GM12892 (cell line): ENCODE measurements at regions not wholly inside any gene's neighbourhood (a gene's known extent, or its start where the extent isn't known, plus 50 kb on each side); places are given as distances from the start of the nearest gene placed in this dataset.

ENCODE experiments used
- DNase-seq: peaks from one replicate; pipeline ENCODE4 v3.0.0; 2011; ENCODE audit not compliant: insufficient read length
- FAIRE-seq: peaks from 2 replicates; lab custom pipeline; 2011; peaks lifted over from hg19 to GRCh38; lab: Jason Lieb, UNC
- POLR2A ChIP-seq: IDR thresholded peaks from 2 replicates; pipeline ENCODE4 v1.6.1; 2011; ENCODE audit warnings: low read depth, low read length, control low read depth
- POLR2AphosphoS5 ChIP-seq: IDR thresholded peaks from 2 replicates; pipeline ENCODE4 v1.6.1; 2011; ENCODE audit warnings: low read depth, low read length, control low read depth
- TAF1 ChIP-seq: IDR thresholded peaks from 2 replicates; pipeline ENCODE4 v1.6.1; 2011; ENCODE audit warnings: low read depth, mild to moderate bottlenecking, control low read depth, low read length, borderline replicate concordance

- no peak for FAIRE-seq
- no peak for TF ChIP-seq POLR2A
- no peak for TF ChIP-seq POLR2AphosphoS5
- no peak for TF ChIP-seq TAF1
- DNase-seq = no peak
Observed at GRCh38 chr1:116819081-116819480, 64.9 kb downstream of the CD2 start.

GRCh38 chr1:116820369-116820768, 66.1 kb downstream of the CD2 start:
- FAIRE-seq (no peak), DNase-seq (no peak)
- no peak for TF ChIP-seq POLR2A
- no peak for TF ChIP-seq POLR2AphosphoS5
- TF ChIP-seq TAF1 = no peak

- FAIRE-seq (no peak), DNase-seq (no peak)
- TF ChIP-seq POLR2AphosphoS5 (no peak), TAF1 (no peak)
Observed at GRCh38 chr1:116821763-116822162, 67.5 kb downstream of the CD2 start.

- TF ChIP-seq TAF1 (no peak), POLR2A (no peak), POLR2AphosphoS5 (no peak)
- DNase-seq = no peak
- no peak for FAIRE-seq
Observed at GRCh38 chr1:116824631-116825206, 70.5 kb downstream of the CD2 start.

- FAIRE-seq (no peak), DNase-seq (no peak)
Observed at GRCh38 chr1:116825207-116825719, 71.0 kb downstream of the CD2 start.

GRCh38 chr1:116825720-116826438, 71.6 kb downstream of the CD2 start:
- TF ChIP-seq TAF1 (no peak), POLR2A (no peak), POLR2AphosphoS5 (no peak)
- FAIRE-seq (peak; percentile 40), DNase-seq (no peak)

More at GRCh38 chr1:116825207-116825719, 71.0 kb downstream of the CD2 start:
- no peak for TF ChIP-seq POLR2A
- TF ChIP-seq TAF1 = no peak
- TF ChIP-seq POLR2AphosphoS5 = no peak

GRCh38 chr1:116826818-116827606, 72.8 kb downstream of the CD2 start:
- peak; percentile 60 for DNase-seq
- TF ChIP-seq TAF1 (0 out of 2 replicates have a peak, but pooled peaks have one; percentile 19), POLR2AphosphoS5 (peak; percentile 58; the same call in 1 of the 2 replicates), POLR2A (no peak)
- peak; percentile 98 for FAIRE-seq

GRCh38 chr1:116827607-116828105, 73.4 kb downstream of the CD2 start:
- FAIRE-seq = no peak
- DNase-seq = no peak
- TF ChIP-seq POLR2A (no peak), TAF1 (no peak), POLR2AphosphoS5 (no peak)

GRCh38 chr1:116832308-116832931, 77.3 kb upstream of the PTGFRN start:
- peak; percentile 80 for FAIRE-seq
- DNase-seq = no peak
- no peak for TF ChIP-seq POLR2AphosphoS5
- no peak for TF ChIP-seq POLR2A
- TF ChIP-seq TAF1 = no peak

- FAIRE-seq = peak; percentile 51
- no peak for DNase-seq
- TF ChIP-seq POLR2A (no peak), TAF1 (no peak), POLR2AphosphoS5 (no peak)
Observed at GRCh38 chr1:116832932-116833578, 76.7 kb upstream of the PTGFRN start.

GRCh38 chr1:116833718-116834117, 76.0 kb upstream of the PTGFRN start:
- FAIRE-seq = no peak

More at GRCh38 chr1:116833718-116834117, 76.0 kb upstream of the PTGFRN start:
- TF ChIP-seq POLR2A (no peak), TAF1 (no peak), POLR2AphosphoS5 (no peak)
- DNase-seq = no peak
